GM18861 (cell line): ENCODE measurements at regions not wholly inside any gene's neighbourhood (a gene's known extent, or its start where the extent isn't known, plus 50 kb on each side); places are given as distances from the start of the nearest gene placed in this dataset.

Experiments used
- ATAC-seq: cut with Tn5 transposase; IDR thresholded peaks from one replicate; pipeline ENCODE4 v1.9.1; 2021; ENCODE audit not compliant: unreplicated experiment

GRCh38 chr15:38646716-38647115 is 82.1 kb upstream of the RASGRP1 start:
- ATAC-seq, result no peak

- ATAC-seq, result no peak
Measured at GRCh38 chr15:38647683-38648082, 83.1 kb upstream of the RASGRP1 start.

GRCh38 chr15:38648121-38648843 is 83.7 kb upstream of the RASGRP1 start:
- ATAC-seq, result no peak

GRCh38 chr15:38650384-38650783 is 85.8 kb upstream of the RASGRP1 start:
- ATAC-seq, result no peak

- ATAC-seq, result no peak
Measured at GRCh38 chr15:38650936-38651327, 86.3 kb upstream of the RASGRP1 start.

GRCh38 chr15:38651328-38652038 is 86.9 kb upstream of the RASGRP1 start:
- ATAC-seq, result no peak

- no peak for ATAC-seq
Measured at GRCh38 chr15:38652183-38652794, 87.7 kb upstream of the RASGRP1 start.

- ATAC-seq, result no peak
Measured at GRCh38 chr15:38652998-38653397, 88.4 kb upstream of the RASGRP1 start.

- ATAC-seq, result no peak
Measured at GRCh38 chr15:38658431-38658830, 93.8 kb upstream of the RASGRP1 start.

- no peak for ATAC-seq
Measured at GRCh38 chr15:38660738-38661137, 96.1 kb upstream of the RASGRP1 start.

GRCh38 chr15:38662033-38662802 is 97.6 kb upstream of the RASGRP1 start:
- ATAC-seq, result no peak

- no peak for ATAC-seq
Measured at GRCh38 chr15:38662805-38663204, 98.2 kb upstream of the RASGRP1 start.

GRCh38 chr15:38665586-38666305 is 101.1 kb upstream of the RASGRP1 start:
- ATAC-seq, result no peak

GRCh38 chr15:38666865-38667510 is 102.4 kb upstream of the RASGRP1 start:
- no peak for ATAC-seq

GRCh38 chr15:38667890-38668850 is 103.6 kb upstream of the RASGRP1 start:
- ATAC-seq, result no peak

GRCh38 chr15:38668898-38669391 is 104.3 kb upstream of the RASGRP1 start:
- ATAC-seq, result no peak

GRCh38 chr15:38670128-38671005 is 105.8 kb upstream of the RASGRP1 start:
- ATAC-seq, result peak; percentile 37

GRCh38 chr15:38671006-38671387 is 106.4 kb upstream of the RASGRP1 start:
- ATAC-seq, result no peak
